Spleen (tissue), 7 donors: ENCODE measurements at regions not wholly inside any gene's neighbourhood (a gene's known extent, or its start where the extent isn't known, plus 50 kb on each side); places are given as distances from the start of the nearest gene placed in this dataset.

Source experiments
- POLR2A ChIP-seq, 3 donors: fragments of 450-650 bp; IDR thresholded peaks; one replicate each; pipeline ENCODE4 v1.5.1; 2017; ENCODE audit warnings: antibody characterized with exemption in 3 of 3, mild to moderate bottlenecking in 1 of 3
- TF ChIP-seq, protein P1 (sequence below), 11 experiments: fragments of 200-600 bp in 7 of 11; fragments of 450-650 bp in 4 of 11; sonication (generic) in 4 of 11; IDR thresholded peaks in 8 of 11; conservative IDR thresholded peaks in 3 of 11; 1 replicate in 7 of 11; 2 replicates in 4 of 11; pipeline versions ENCODE4 v1.4.0 to v1.8.0; 2016 to 2021; ENCODE audit warnings: antibody characterized with exemption in 11 of 11, inconsistent platforms in 4 of 11, mild to moderate bottlenecking in 1 of 11
- donor health status: DM: no; HTN: no; CAD: no; lungs with moderate emphysema.
- donor health status: DM: no; HTN: no; CAD: no.
- donor health status: DM: no; HTN: no; CAD: no.

DNA sequence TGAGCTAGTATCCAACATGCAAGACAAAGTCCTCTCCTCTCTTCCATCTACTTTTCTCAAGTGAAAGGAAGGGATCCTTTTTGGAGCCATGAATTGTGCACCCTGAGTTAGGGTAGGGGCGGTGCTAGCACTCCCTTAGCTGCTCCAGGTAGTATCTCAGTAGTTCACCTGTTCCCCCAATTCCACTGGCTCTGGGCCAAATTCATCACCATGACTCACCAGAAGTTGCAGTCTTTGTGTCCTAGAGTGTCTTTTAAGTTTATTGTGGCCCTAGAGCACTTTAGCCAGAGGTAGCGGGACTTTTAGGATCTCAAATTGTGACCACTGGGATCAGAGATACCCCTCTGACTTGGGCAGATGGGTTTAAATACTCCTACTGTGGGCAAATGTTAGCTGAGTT is 398.6 kb upstream of the ANO5 start:
- TF ChIP-seq, protein P1, sequence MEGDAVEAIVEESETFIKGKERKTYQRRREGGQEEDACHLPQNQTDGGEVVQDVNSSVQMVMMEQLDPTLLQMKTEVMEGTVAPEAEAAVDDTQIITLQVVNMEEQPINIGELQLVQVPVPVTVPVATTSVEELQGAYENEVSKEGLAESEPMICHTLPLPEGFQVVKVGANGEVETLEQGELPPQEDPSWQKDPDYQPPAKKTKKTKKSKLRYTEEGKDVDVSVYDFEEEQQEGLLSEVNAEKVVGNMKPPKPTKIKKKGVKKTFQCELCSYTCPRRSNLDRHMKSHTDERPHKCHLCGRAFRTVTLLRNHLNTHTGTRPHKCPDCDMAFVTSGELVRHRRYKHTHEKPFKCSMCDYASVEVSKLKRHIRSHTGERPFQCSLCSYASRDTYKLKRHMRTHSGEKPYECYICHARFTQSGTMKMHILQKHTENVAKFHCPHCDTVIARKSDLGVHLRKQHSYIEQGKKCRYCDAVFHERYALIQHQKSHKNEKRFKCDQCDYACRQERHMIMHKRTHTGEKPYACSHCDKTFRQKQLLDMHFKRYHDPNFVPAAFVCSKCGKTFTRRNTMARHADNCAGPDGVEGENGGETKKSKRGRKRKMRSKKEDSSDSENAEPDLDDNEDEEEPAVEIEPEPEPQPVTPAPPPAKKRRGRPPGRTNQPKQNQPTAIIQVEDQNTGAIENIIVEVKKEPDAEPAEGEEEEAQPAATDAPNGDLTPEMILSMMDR (IDR thresholded peaks at IDR 0.05 in 8 of 11, conservative IDR thresholded peaks at IDR 0.05 in 3 of 11): no peak
- no peak for TF ChIP-seq POLR2A (IDR thresholded peaks at IDR 0.05)
